Iris pigment epithelial cell (primary cell): ENCODE measurements at regions not wholly inside any gene's neighbourhood (a gene's known extent, or its start where the extent isn't known, plus 50 kb on each side); places are given as distances from the start of the nearest gene placed in this dataset.
"Not testable (repeated sequence)": the region's sequence is repeated elsewhere in the genome, so short reads cannot be mapped to it uniquely, and the experiment has no call there.

Experiments used
- DNase-seq: peaks from one replicate; pipeline ENCODE4 v3.0.0-alpha.2; 2011; ENCODE audit warnings: low read depth

GRCh38 chr5:153939101-153939500 is 99.6 kb downstream of the FAM114A2 start:
- no peak for DNase-seq

GRCh38 chr5:153938191-153938842 is 100.4 kb downstream of the FAM114A2 start:
- DNase-seq = no peak

- no peak for DNase-seq
Observed at GRCh38 chr5:153937661-153938060, 101.0 kb downstream of the FAM114A2 start.

GRCh38 chr5:153935151-153935550 is 103.6 kb downstream of the FAM114A2 start:
- DNase-seq = not testable (repeated sequence)

- DNase-seq = no peak
Observed at GRCh38 chr5:153926201-153926600, 112.5 kb downstream of the FAM114A2 start.

GRCh38 chr5:153919161-153919560 is 119.5 kb downstream of the FAM114A2 start:
- no peak for DNase-seq

- no peak for DNase-seq
Observed at GRCh38 chr5:153907170-153907775, 131.4 kb downstream of the FAM114A2 start.

- no peak for DNase-seq
Observed at GRCh38 chr5:153905219-153905618, 133.5 kb downstream of the FAM114A2 start.

GRCh38 chr5:153903321-153903720 is 135.4 kb downstream of the FAM114A2 start:
- DNase-seq = peak; percentile 10

- DNase-seq = no peak
Observed at GRCh38 chr5:153902016-153902415, 136.7 kb downstream of the FAM114A2 start.

GRCh38 chr5:153901449-153901848 is 137.3 kb downstream of the FAM114A2 start:
- no peak for DNase-seq

GRCh38 chr5:153900703-153901395 is 137.9 kb downstream of the FAM114A2 start:
- peak; percentile 76 for DNase-seq

GRCh38 chr5:153899746-153900145 is 139.0 kb downstream of the FAM114A2 start:
- no peak for DNase-seq

- peak; percentile 72 for DNase-seq
Observed at GRCh38 chr5:153896701-153897100, 142.0 kb downstream of the FAM114A2 start.

- DNase-seq = peak; percentile 28
Observed at GRCh38 chr5:153896117-153896516, 142.6 kb downstream of the FAM114A2 start.

GRCh38 chr5:153895266-153895665 is 143.4 kb downstream of the FAM114A2 start:
- DNase-seq = no peak

- no peak for DNase-seq
Observed at GRCh38 chr5:153893817-153894216, 144.9 kb downstream of the FAM114A2 start.

- DNase-seq = no peak
Observed at GRCh38 chr5:153891394-153891793, 147.3 kb downstream of the FAM114A2 start.

- DNase-seq = no peak
Observed at GRCh38 chr5:153888781-153889180, 149.9 kb downstream of the FAM114A2 start.

GRCh38 chr5:153885141-153885540 is 153.6 kb downstream of the FAM114A2 start:
- no peak for DNase-seq

GRCh38 chr5:153884612-153884957 is 154.1 kb downstream of the FAM114A2 start:
- DNase-seq = no peak

- DNase-seq = peak; percentile 54
Observed at GRCh38 chr5:153883854-153884611, 154.7 kb downstream of the FAM114A2 start.

- no peak for DNase-seq
Observed at GRCh38 chr5:153881687-153882086, 157.0 kb downstream of the FAM114A2 start.
